Heart left ventricle (tissue), 16 donors: ENCODE measurements at regions not wholly inside any gene's neighbourhood (a gene's known extent, or its start where the extent isn't known, plus 50 kb on each side); places are given as distances from the start of the nearest gene placed in this dataset.

Experiments
- ATAC-seq, 4 donors: fragments of 200-7000 bp; cut with Tn5 transposase; one replicate each; pipeline ENCODE4 v1.9.1; 2020 to 2022; ENCODE audit warnings: moderate library complexity in 4 of 4, mild to moderate bottlenecking in 3 of 4, moderate number of reproducible peaks in 1 of 4
- DNase-seq, 5 donors: peaks; one replicate each; pipeline ENCODE4 v3.0.0-alpha.2; 2020
- H3K27ac ChIP-seq, 12 donors: fragments of 200-600 bp; sonication (generic) in 4 of 12; one replicate each; pipeline versions ENCODE4 v1.5.0 to v1.8.0; 2016 to 2022; ENCODE audit warnings: mild to moderate bottlenecking in 2 of 12
- H3K27me3 ChIP-seq, 9 donors: fragments of 200-600 bp; sonication (generic) in 2 of 9; one replicate each; pipeline versions ENCODE4 v1.5.1 to v1.8.0; 2016 to 2022; ENCODE audit warnings: mild to moderate bottlenecking in 3 of 9
- H3K36me3 ChIP-seq, 9 donors: fragments of 200-600 bp; sonication (generic) in 2 of 9; one replicate each; pipeline versions ENCODE4 v1.5.0 to v1.8.0; 2018 to 2022; ENCODE audit warnings: mild to moderate bottlenecking in 2 of 9
- H3K4me1 ChIP-seq, 12 donors: fragments of 200-600 bp; sonication (generic) in 4 of 12; one replicate each; pipeline versions ENCODE4 v1.5.0 to v1.8.0; 2016 to 2022; ENCODE audit warnings: mild to moderate bottlenecking in 3 of 12
- H3K4me3 ChIP-seq, 12 donors: fragments of 200-600 bp; sonication (generic) in 4 of 12; one replicate each; pipeline versions ENCODE4 v1.5.0 to v1.8.0; 2017 to 2022; ENCODE audit warnings: mild to moderate bottlenecking in 9 of 12, moderate library complexity in 4 of 12
- H3K9me3 ChIP-seq, 12 donors: fragments of 200-600 bp; sonication (generic) in 4 of 12; one replicate each; pipeline versions ENCODE4 v1.5.0 to v1.8.0; 2016 to 2022; ENCODE audit warnings: mild to moderate bottlenecking in 1 of 12
- CTCF ChIP-seq, 12 donors: fragments of 200-600 bp; sonication (generic) in 4 of 12; IDR thresholded peaks; one replicate each; pipeline versions ENCODE4 v1.5.0 to v1.8.0; 2018 to 2022; ENCODE audit warnings: antibody characterized with exemption in 12 of 12, mild to moderate bottlenecking in 5 of 12
- POLR2A ChIP-seq, 2 donors: fragments of 450-650 bp; IDR thresholded peaks; one replicate each; pipeline ENCODE4 v1.6.1; 2017; ENCODE audit warnings: antibody characterized with exemption in 2 of 2, mild to moderate bottlenecking in 2 of 2, moderate library complexity in 2 of 2
- WGBS, 4 donors: extraction: QIAGEN DNeasy Blood & Tissue Kit in 2 of 4; methylation state at CpG; one replicate each; pipeline versions ENCODE4 v1.1.5 to v1.1.7; 2013 to 2018; 5-methylcytosine and 5-hydroxymethylcytosine counted together
- intact Hi-C, 10 donors: fragments of 100-400 bp; cut with DNase I; formaldehyde crosslinking; loops; one replicate each; pipeline versions ENCODE4 v1.11.1 to v1.14.2; 2022
- donor health status: ischemic (EF 13 %, LVEDD 7.1; RV severe dilation, severe dysfunction).
- donor health status: healthy with polysubstance abuse.
- donor health status: DM: no; HTN: yes; CAD: no.
- donor health status: DM: no; HTN: no; CAD: no.
- donor health status: ischemic (EF 25% LVEDD 6.9; RV normal size, moderate dysfunction).
- donor health status: ischemic (EF 25% LVEDD 5.7; RV mildly dilated, moderate dysfunction).
- donor health status: healthy.
- donor health status: DM: yes; HTN: yes; CAD: no.
- donor health status: ischemic (EF 35%, LVEDD 5.7; RV mildly dilated, moderate dysfunction).
- donor health status: nonischemic (EF 11% LVEDD 7.7; RV severe dilation, severe dysfunction).
- donor health status: DM: yes; HTN: yes; CAD: no.
- donor health status: PGD.
- donor health status: ischemic (EF 29% LVEDD 5.4; RV normal size, mild dysfunction).
- donor health status: nonischemic (EF 23%, LVEDD 6.1; RV moderate dilation, normal function).

GRCh38 chr3:459311-459670 is 262.7 kb downstream of the CHL1 start:
- ATAC-seq, result no peak

GRCh38 chr3:461006-461405 is 264.4 kb downstream of the CHL1 start:
- DNase-seq (no peak), ATAC-seq (no peak)
- 86 to 94% (median 90%) methylated on average over 2 of the region's 2 CpGs for WGBS, 4 donors
- Histone ChIP-seq H3K4me3 (no peak overlapping the region), H3K27me3 (no peaks in the 10 kb centered on the region), H3K4me1 (no peaks in the 10 kb centered on the region), H3K27ac (no peak overlapping the region), H3K36me3 (no peaks in the 10 kb centered on the region), H3K9me3 (no peaks in the 10 kb centered on the region)
- TF ChIP-seq CTCF (IDR thresholded peaks at IDR 0.05) (no peak), POLR2A (IDR thresholded peaks at IDR 0.05) (no peak)
- intact Hi-C loops, result no loop called here

More at GRCh38 chr3:459311-459670, 262.7 kb downstream of the CHL1 start:
- no peak for TF ChIP-seq CTCF (IDR thresholded peaks at IDR 0.05)
- no peak for TF ChIP-seq POLR2A (IDR thresholded peaks at IDR 0.05)
- Histone ChIP-seq H3K27ac (no peak overlapping the region), H3K4me1 (no peaks in the 10 kb centered on the region), H3K4me3 (no peak overlapping the region), H3K27me3 (no peaks in the 10 kb centered on the region), H3K9me3 (no peaks in the 10 kb centered on the region), H3K36me3 (no peaks in the 10 kb centered on the region)
- WGBS, 4 donors, result 60 to 76% (median 64%) methylated on average over 6 of the region's 6 CpGs
- intact Hi-C loops, result no loop called here
- no peak for DNase-seq

GRCh38 chr3:462851-463250 is 266.3 kb downstream of the CHL1 start:
- Histone ChIP-seq H3K27ac (no peak overlapping the region), H3K27me3 (no peaks in the 10 kb centered on the region), H3K4me1 (no peaks in the 10 kb centered on the region), H3K36me3 (no peaks in the 10 kb centered on the region), H3K9me3 (no peaks in the 10 kb centered on the region), H3K4me3 (no peak overlapping the region)
- 56 to 64% (median 57%) methylated on average over 4 of the region's 4 CpGs for WGBS, 4 donors
- intact Hi-C loops, result no loop called here
- TF ChIP-seq CTCF (IDR thresholded peaks at IDR 0.05) (no peak), POLR2A (IDR thresholded peaks at IDR 0.05) (no peak)
- no peak for ATAC-seq
- no peak for DNase-seq

- no peak for DNase-seq
- intact Hi-C loops, result no loop called here
- Histone ChIP-seq H3K27ac (no peak overlapping the region), H3K9me3 (no peaks in the 10 kb centered on the region), H3K4me3 (no peak overlapping the region), H3K36me3 (no peaks in the 10 kb centered on the region), H3K27me3 (no peaks in the 10 kb centered on the region), H3K4me1 (no peaks in the 10 kb centered on the region)
- no peak for TF ChIP-seq CTCF (IDR thresholded peaks at IDR 0.05)
- no peak for TF ChIP-seq POLR2A (IDR thresholded peaks at IDR 0.05)
- 60 to 65% (median 61%) methylated on average over 7 of the region's 7 CpGs for WGBS, 4 donors
- no peak for ATAC-seq
Observed at GRCh38 chr3:463252-464192, 267.0 kb downstream of the CHL1 start.
